ENCODE measurements at regions not wholly inside any gene's neighbourhood (a gene's known extent, or its start where the extent isn't known, plus 50 kb on each side); places are given as distances from the start of the nearest gene placed in this dataset.
A peak's percentile ranks its signal among the peaks of the same experiment; 100 is the strongest.

- no peak for DNase-seq
Measured at GRCh38 chr15:35783203-35783602, 237.2 kb upstream of the DPH6 start.

- DNase-seq = peak; percentile 72
Measured at GRCh38 chr15:35784745-35785144, 238.8 kb upstream of the DPH6 start.

- DNase-seq = no peak
Measured at GRCh38 chr15:35810007-35810406, 264.0 kb upstream of the DPH6 start.

GRCh38 chr15:35813573-35813972 is 267.6 kb upstream of the DPH6 start:
- DNase-seq = no peak

DNA sequence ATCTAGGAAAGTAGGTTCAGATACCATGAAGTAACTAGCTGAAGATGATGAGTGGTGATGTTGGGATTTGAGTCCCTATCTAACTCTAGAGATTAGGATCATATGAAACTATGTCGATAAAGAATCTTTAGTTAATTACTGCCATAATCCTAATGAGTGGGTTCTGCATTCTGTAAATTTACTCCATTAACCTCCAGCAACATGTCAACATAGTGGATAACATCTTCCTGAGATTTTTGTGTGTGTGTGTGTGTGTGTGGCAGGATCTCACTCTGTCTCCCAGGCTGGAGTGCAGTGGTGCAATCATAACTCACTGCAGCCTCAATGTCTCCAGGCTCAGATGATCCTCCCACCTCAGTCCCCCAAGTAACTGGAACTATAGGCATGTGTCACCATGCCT is 272.9 kb upstream of the DPH6 start:
- no peak for DNase-seq

GRCh38 chr15:35822153-35822552 is 276.2 kb upstream of the DPH6 start:
- DNase-seq = no peak

- no peak for DNase-seq
Measured at GRCh38 chr15:35827141-35827540, 281.2 kb upstream of the DPH6 start.

GRCh38 chr15:35827911-35828310 is 281.9 kb upstream of the DPH6 start:
- no peak for DNase-seq

DNA sequence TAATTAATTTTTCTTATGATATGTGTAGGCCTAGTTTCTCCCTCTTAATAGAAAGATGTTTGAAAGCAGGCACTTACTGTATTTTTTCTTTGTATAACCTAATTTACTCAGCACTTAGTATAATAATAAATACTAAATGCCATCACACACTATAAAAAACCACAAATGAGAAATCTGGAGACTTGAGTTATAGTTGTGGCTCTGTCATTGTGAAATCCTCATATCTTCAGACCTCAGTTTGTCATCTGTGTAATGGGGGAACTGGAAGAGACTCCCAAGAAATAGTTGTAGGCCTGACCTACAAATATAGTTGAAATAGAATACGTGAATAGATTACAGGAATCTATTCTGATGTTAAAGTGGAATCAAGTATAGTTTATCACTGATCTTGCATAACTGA is 287.6 kb upstream of the DPH6 start:
- DNase-seq = no peak

- no peak for DNase-seq
Measured at GRCh38 chr15:35834216-35834830, 288.4 kb upstream of the DPH6 start.

GRCh38 chr15:35834866-35835265 is 288.9 kb upstream of the DPH6 start:
- DNase-seq = no peak

DNA sequence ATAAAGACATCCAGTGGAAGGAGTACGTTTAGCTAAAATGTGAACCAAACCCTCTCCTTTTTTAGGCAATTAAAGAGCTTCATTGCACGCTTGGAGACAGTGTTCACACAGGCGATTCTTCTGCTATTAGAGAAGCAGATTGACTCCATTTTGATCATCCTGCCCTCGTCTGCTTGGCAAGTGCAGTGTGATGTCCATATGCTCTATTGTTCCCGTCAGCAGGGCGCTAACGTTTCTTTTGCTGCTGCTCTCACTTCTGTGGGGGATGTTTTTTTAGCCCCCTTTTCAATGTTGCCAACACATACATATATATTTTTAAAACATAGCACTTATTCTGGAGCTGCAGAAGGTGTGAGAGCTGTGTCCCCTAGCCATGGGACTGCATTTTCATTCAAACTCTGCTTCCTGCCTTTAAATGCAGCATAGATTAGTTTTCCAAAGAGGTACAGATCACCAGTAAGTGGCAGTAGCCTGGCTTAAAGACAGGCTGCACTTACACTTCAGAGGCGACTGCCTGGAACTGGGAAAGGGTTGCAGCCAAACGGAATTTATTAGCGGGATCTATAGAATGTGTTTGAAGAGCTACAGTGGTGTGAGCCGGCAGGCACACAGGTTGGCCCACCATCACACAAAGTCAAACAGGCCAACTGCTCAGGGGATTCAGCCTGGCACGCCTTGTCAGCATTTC is 292.6 kb upstream of the DPH6 start:
- DNase-seq = no peak

DNA sequence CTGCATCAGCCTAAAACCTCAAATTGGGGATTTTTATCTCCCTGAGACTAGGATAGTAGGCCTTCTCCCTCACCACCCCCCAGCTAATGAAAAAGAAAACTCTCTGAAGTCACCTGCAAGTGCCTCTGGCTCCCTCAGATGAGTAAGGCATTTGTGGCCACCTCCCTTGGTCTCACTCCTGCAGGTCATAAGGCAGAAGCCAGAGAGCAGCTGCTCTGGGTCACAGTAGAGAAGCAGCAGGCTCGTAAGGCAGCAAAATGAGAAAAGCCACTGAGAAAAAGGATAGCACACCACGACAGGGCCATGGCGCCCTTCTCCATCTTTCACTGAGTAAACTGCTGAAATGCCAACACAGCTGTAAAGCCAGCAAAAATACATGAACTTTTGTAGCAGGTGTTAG is 296.7 kb upstream of the DPH6 start:
- DNase-seq = no peak

DNA sequence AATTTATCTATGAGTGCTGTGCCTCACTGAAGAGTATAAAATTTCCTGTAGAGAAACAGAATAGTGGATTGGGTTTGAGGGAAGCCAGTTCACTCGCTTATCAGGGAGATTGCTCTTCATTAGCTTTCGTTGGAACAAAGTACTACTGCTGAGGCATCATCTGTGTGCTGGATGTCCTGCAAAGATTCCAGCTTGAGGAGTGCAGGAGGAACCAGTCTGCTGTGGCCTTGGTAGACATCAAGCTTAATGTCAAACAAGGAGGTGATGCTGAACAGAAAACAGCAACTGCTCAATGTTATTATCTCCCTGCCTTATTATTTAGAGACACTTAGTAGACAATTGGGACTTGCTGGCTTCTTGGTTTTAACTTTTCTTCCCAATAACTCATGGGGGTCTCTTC is 297.5 kb upstream of the DPH6 start:
- no peak for DNase-seq

GRCh38 chr15:35850284-35850683 is 304.3 kb upstream of the DPH6 start:
- no peak for DNase-seq

DNA sequence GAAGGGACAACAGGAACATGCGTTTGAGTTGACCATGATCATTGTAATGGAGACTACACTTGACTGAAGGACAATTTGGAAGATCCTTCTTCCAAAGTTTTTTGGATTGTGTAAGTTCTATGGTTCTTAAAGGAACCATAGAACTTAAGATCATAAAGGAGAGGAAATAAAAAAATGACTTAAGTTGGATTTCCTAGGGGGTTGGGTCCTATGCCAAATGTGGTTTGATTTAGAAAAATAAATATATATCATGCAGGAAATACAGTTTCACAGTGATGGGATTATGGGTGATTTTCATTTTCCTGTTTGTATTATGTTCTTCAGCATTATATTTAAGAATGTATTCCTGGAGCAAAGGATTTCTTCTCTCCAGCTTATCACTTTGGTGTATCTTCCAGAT is 305.5 kb upstream of the DPH6 start:
- no peak for DNase-seq

DNA sequence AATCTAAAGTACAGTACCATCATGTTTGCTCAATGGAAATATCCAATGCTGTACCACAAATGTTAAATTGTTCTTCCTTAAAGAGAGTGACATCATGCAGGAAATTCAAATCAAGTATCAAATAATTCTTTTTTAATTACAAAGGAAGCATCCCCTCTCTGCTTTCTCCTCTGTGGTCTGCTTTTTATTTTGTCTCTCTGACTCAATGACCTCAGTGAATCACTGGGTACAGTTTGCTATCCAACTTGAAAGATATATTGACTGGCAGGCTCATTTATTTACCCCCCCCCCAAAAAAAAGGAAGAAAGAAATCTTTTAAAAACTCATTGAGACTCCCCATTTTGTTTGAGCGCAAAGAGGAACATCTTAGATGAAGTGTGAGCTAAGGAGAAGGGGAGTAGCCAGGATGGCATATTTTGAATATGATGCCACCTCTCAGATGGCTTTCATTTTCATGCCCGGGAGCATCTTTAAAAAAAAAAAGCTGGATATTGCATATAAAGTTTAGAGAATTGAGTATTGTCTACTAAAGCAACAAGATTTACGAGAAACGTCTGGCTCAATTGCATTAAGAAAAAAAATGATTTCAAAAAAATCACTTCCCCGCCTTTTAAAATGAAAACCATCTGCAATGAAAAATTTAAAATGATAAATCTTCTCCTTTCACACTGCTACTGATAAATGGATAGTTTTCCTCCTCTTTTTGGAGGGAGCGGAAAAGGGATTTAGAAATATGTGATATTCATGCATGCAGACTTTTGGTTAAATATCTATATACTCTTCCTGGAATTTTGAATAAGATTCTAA is 307.1 kb upstream of the DPH6 start:
- DNase-seq = no peak

DNA sequence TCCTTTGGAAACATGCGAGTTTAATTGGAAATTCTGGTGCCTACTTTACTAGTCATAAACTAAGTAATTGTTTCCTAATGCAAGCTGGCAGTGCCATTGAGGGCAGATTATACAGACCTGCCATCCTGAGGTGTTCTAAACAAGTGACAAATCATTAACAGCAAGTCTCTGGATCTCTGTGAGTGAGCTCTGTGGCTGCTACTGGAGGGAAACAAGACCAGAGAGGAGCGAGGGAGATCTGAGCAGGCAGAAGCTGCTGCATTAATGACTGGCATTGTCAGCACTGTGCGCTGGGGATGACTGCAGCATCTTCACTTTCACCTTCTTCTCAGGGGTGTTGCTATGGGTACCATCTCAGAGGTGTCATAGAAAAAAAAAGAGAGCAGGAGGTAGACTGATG is 308.4 kb upstream of the DPH6 start:
- DNase-seq = no peak

DNA sequence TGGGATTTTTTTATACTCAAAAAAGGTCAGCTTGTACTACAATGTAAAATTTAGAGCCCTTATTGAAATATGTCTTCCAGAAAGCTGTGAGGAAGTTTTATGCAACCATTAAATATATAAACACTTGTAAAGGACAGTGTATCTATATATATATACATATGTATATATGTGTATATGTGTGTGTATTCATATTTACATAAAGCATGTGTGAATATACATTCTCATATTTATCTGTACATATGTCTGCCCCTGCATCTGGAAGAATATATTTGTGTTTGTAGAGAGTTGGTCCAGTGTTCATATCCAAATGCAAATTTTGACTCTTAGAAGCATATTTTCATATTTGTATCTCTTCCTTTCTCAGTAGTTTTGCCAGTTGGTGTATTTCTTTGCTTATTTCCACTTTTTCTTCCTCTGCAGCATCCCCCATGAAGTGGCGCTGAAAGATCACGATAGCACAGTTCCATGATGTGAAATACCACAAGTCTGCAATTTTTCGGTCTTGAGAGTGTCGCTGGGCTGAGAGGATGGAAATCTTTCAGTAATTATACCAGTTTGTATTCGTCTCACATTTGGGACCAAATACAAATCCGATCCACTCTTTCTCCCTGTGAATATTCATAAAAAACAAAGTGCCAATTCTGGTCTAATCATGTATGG is 311.7 kb upstream of the DPH6 start:
- no peak for DNase-seq

GRCh38 chr15:35858707-35859106 is 312.7 kb upstream of the DPH6 start:
- no peak for DNase-seq

GRCh38 chr15:35863655-35864054 is 317.7 kb upstream of the DPH6 start:
- no peak for DNase-seq

GRCh38 chr15:35867356-35867755 is 321.4 kb upstream of the DPH6 start:
- DNase-seq = no peak

DNA sequence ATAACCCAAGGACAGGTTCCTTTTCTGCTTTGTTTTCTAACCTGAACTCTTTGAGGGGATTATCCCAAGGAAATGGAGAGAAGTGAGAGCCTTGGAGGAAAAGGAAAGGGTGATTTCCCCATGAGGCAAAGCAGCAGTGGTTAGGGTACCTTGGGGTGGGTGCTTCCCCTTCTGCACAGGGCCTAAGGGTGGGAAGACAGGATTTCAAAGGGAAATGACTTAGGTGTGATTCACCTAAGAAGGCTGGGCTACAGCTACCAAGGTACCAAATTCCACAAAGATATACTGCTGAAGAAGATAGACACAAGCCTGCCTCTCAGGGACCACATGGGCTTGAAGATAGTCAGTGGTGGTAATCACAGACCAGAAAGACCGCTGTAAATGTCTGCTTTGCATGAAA is 325.3 kb upstream of the DPH6 start:
- DNase-seq = no peak

DNA sequence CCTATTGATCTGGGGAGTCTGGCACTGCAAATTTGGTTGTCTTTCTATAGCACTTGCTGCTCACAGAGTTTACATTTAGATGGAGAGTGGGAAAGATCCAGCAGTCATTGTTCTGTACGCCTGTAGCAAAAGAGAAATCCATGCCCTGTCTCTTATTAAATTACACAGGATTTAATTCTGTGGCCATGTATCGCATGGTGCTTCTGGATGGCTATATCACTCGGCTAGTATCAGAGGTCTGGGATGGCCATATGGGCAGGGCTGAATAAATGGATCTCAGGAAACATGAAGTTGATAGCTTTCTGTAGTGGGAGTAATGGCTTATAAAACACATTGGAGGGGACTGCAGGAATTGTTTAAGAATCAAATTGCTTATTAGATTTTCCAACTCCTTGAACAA is 325.8 kb upstream of the DPH6 start:
- DNase-seq = no peak

Measured in DMS153 (cell line).